ENCODE measurements at regions not wholly inside any gene's neighbourhood (a gene's known extent, or its start where the extent isn't known, plus 50 kb on each side); places are given as distances from the start of the nearest gene placed in this dataset.

- Histone ChIP-seq H3K36me3 (ENCODE audit: insufficient read depth) (no peaks in the 10 kb centered on the region), H3K9me2 (ENCODE audit: insufficient read depth) (no peaks in the 10 kb centered on the region), H3K4me2 (no peak overlapping the region), H3K27me3 (ENCODE audit: insufficient read depth) (no peaks in the 10 kb centered on the region), H3F3A (replicated peaks; ENCODE audit: low read depth) (no peaks in the 10 kb centered on the region), H3K4me3 (no peak overlapping the region), H3K27ac (ENCODE audit: low read depth) (no peak overlapping the region), H4K20me1 (replicated peaks; ENCODE audit: insufficient read depth) (no peaks in the 10 kb centered on the region), H3K4me1 (ENCODE audit: insufficient read depth) (no peaks in the 10 kb centered on the region), H2AFZ (no peak overlapping the region), H3K79me2 (replicated peaks; ENCODE audit: insufficient read depth) (no peaks in the 10 kb centered on the region)
- no peaks in the 10 kb centered on the region for H3K4me1 Mint-ChIP-seq
- DNase-seq (ENCODE audit: low spot score), result no peak
- H3K4me3 Mint-ChIP-seq, result no peak overlapping the region
- H3K36me3 Mint-ChIP-seq (ENCODE audit: low read depth), result no peaks in the 10 kb centered on the region
- H3K27me3 Mint-ChIP-seq (ENCODE audit: insufficient read depth, low read depth, poor library complexity), result no peaks in the 10 kb centered on the region
- no peak overlapping the region for H3K27ac Mint-ChIP-seq
- TF ChIP-seq ZNF331 (CRISPR knock-in tag; IDR thresholded peaks at IDR 0.05; ENCODE audit: low read depth) (no peak), STAT1 (IDR thresholded peaks at IDR 0.05; ENCODE audit: unreplicated experiment) (no peak), ETS1 (IDR thresholded peaks at IDR 0.05) (no peak), POLR2AphosphoS5 (IDR thresholded peaks at IDR 0.05; ENCODE audit: low read depth) (no peak), NANOG (IDR thresholded peaks at IDR 0.05; ENCODE audit: borderline replicate concordance) (no peak), CREB1 (CRISPR knock-in tag; IDR thresholded peaks at IDR 0.05; ENCODE audit: low read depth) (no peak), ZNF114 (CRISPR knock-in tag; IDR thresholded peaks at IDR 0.05) (no peak), REST (IDR thresholded peaks at IDR 0.05; ENCODE audit: unreplicated experiment) (no peak), EZH2 (IDR thresholded peaks at IDR 0.05; ENCODE audit: low read depth, unreplicated experiment) (no peak)
- no peaks in the 10 kb centered on the region for H3K9me3 Mint-ChIP-seq
- no peak for ATAC-seq
Measured at GRCh38 chr11:25899617-25900160, 432.2 kb upstream of the ANO3 start.

- Histone ChIP-seq H4K20me1 (replicated peaks; ENCODE audit: insufficient read depth) (no peaks in the 10 kb centered on the region), H3F3A (replicated peaks; ENCODE audit: low read depth) (no peaks in the 10 kb centered on the region), H3K27me3 (ENCODE audit: insufficient read depth) (no peaks in the 10 kb centered on the region), H3K27ac (ENCODE audit: low read depth) (no peak overlapping the region), H3K4me3 (no peak overlapping the region), H3K4me1 (ENCODE audit: insufficient read depth) (no peaks in the 10 kb centered on the region), H3K79me2 (replicated peaks; ENCODE audit: insufficient read depth) (no peaks in the 10 kb centered on the region), H3K9me2 (ENCODE audit: insufficient read depth) (no peaks in the 10 kb centered on the region), H3K36me3 (ENCODE audit: insufficient read depth) (no peaks in the 10 kb centered on the region), H2AFZ (no peak overlapping the region), H3K4me2 (no peak overlapping the region)
- Mint-ChIP-seq H3K36me3 (ENCODE audit: low read depth) (no peaks in the 10 kb centered on the region), H3K4me3 (no peak overlapping the region), H3K4me1 (no peaks in the 10 kb centered on the region), H3K9me3 (no peaks in the 10 kb centered on the region), H3K27ac (no peak overlapping the region), H3K27me3 (ENCODE audit: insufficient read depth, low read depth, poor library complexity) (no peaks in the 10 kb centered on the region)
- DNase-seq (ENCODE audit: low spot score) (no peak), ATAC-seq (no peak)
- TF ChIP-seq JUNB (IDR thresholded peaks at IDR 0.05; ENCODE audit: unreplicated experiment), result no peak
- TF ChIP-seq STAT1 (IDR thresholded peaks at IDR 0.05; ENCODE audit: unreplicated experiment), result no peak
- TF ChIP-seq ZNF114 (CRISPR knock-in tag; IDR thresholded peaks at IDR 0.05), result no peak
- TF ChIP-seq ETS1 (IDR thresholded peaks at IDR 0.05), result no peak
- no peak for TF ChIP-seq POLR2AphosphoS5 (IDR thresholded peaks at IDR 0.05; ENCODE audit: low read depth)
- no peak for TF ChIP-seq REST (IDR thresholded peaks at IDR 0.05; ENCODE audit: unreplicated experiment)
Measured at GRCh38 chr11:25900814-25901213, 431.1 kb upstream of the ANO3 start.

All from GM23338 (cell line).